ENCODE measurements at regions not wholly inside any gene's neighbourhood (a gene's known extent, or its start where the extent isn't known, plus 50 kb on each side); places are given as distances from the start of the nearest gene placed in this dataset.

GRCh38 chr1:187844313-187844712, 1015.6 kb downstream of the PLA2G4A start:
- TF ChIP-seq CTCF (conservative IDR thresholded peaks at IDR 0.05; ENCODE audit: low read depth in 2 of 2) (no peak), EZH2phosphoT487 (IDR thresholded peaks at IDR 0.05; ENCODE audit: unreplicated experiment) (no peak), POLR2AphosphoS5 (IDR thresholded peaks at IDR 0.05; ENCODE audit: low read depth) (no peak), EZH2 (IDR thresholded peaks at IDR 0.05; ENCODE audit: low read depth, unreplicated experiment) (no peak), CREB1 (CRISPR knock-in tag; IDR thresholded peaks at IDR 0.05; ENCODE audit: low read depth) (no peak), JUNB (IDR thresholded peaks at IDR 0.05; ENCODE audit: unreplicated experiment) (no peak), REST (IDR thresholded peaks at IDR 0.05; ENCODE audit: unreplicated experiment) (no peak), ZNF462 (CRISPR knock-in tag; IDR thresholded peaks at IDR 0.05) (no peak), NANOG (IDR thresholded peaks at IDR 0.05; ENCODE audit: borderline replicate concordance) (no peak), ETS1 (IDR thresholded peaks at IDR 0.05) (no peak), ZNF331 (CRISPR knock-in tag; IDR thresholded peaks at IDR 0.05; ENCODE audit: low read depth) (no peak), ZNF114 (CRISPR knock-in tag; IDR thresholded peaks at IDR 0.05) (no peak)

Data from GM23338 (cell line).